ENCODE measurements at regions not wholly inside any gene's neighbourhood (a gene's known extent, or its start where the extent isn't known, plus 50 kb on each side); places are given as distances from the start of the nearest gene placed in this dataset.
"Not testable (repeated sequence)": the region's sequence is repeated elsewhere in the genome, so short reads cannot be mapped to it uniquely, and the experiment has no call there.

DNA sequence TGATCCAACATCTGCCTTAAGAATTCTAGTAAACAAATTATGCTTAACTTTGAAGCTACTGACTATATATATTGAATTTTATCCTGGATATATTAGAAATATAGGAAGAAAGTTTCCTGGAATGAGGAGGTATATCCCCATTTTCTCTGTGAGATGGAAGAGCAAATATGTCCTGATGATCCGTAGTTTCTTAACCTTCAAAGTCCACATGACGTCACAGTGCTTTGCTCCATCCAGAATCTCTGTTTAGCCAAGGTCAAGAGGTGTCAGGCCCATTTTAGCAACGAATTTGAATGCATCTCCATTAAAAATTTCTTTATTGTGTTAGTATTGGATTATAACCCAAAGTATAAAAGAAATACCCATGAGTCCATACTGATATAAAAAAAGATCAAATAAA, 162.5 kb downstream of the PRL start:
- no peaks in the 10 kb centered on the region for H3K27me3 ChIP-seq (ENCODE audit: insufficient read depth, poor library complexity, severe bottlenecking)
- no peak overlapping the region for H3K27ac ChIP-seq (replicated peaks)
- TF ChIP-seq, protein P1, sequence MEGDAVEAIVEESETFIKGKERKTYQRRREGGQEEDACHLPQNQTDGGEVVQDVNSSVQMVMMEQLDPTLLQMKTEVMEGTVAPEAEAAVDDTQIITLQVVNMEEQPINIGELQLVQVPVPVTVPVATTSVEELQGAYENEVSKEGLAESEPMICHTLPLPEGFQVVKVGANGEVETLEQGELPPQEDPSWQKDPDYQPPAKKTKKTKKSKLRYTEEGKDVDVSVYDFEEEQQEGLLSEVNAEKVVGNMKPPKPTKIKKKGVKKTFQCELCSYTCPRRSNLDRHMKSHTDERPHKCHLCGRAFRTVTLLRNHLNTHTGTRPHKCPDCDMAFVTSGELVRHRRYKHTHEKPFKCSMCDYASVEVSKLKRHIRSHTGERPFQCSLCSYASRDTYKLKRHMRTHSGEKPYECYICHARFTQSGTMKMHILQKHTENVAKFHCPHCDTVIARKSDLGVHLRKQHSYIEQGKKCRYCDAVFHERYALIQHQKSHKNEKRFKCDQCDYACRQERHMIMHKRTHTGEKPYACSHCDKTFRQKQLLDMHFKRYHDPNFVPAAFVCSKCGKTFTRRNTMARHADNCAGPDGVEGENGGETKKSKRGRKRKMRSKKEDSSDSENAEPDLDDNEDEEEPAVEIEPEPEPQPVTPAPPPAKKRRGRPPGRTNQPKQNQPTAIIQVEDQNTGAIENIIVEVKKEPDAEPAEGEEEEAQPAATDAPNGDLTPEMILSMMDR (IDR thresholded peaks at IDR 0.05; ENCODE audit: insufficient read depth, low read length): no peak
- TF ChIP-seq POLR2AphosphoS5 (IDR thresholded peaks at IDR 0.05; ENCODE audit: low read depth): no peak
- no peak for TF ChIP-seq GABPA (IDR thresholded peaks at IDR 0.05; ENCODE audit: low read depth)
- TF ChIP-seq SPI1 (IDR thresholded peaks at IDR 0.05; ENCODE audit: borderline replicate concordance, low read depth): no peak
- TF ChIP-seq, protein P2, sequence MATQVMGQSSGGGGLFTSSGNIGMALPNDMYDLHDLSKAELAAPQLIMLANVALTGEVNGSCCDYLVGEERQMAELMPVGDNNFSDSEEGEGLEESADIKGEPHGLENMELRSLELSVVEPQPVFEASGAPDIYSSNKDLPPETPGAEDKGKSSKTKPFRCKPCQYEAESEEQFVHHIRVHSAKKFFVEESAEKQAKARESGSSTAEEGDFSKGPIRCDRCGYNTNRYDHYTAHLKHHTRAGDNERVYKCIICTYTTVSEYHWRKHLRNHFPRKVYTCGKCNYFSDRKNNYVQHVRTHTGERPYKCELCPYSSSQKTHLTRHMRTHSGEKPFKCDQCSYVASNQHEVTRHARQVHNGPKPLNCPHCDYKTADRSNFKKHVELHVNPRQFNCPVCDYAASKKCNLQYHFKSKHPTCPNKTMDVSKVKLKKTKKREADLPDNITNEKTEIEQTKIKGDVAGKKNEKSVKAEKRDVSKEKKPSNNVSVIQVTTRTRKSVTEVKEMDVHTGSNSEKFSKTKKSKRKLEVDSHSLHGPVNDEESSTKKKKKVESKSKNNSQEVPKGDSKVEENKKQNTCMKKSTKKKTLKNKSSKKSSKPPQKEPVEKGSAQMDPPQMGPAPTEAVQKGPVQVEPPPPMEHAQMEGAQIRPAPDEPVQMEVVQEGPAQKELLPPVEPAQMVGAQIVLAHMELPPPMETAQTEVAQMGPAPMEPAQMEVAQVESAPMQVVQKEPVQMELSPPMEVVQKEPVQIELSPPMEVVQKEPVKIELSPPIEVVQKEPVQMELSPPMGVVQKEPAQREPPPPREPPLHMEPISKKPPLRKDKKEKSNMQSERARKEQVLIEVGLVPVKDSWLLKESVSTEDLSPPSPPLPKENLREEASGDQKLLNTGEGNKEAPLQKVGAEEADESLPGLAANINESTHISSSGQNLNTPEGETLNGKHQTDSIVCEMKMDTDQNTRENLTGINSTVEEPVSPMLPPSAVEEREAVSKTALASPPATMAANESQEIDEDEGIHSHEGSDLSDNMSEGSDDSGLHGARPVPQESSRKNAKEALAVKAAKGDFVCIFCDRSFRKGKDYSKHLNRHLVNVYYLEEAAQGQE (IDR thresholded peaks at IDR 0.05; ENCODE audit: insufficient replicate concordance, low read depth): no peak
- H3K4me3 ChIP-seq (replicated peaks; ENCODE audit: insufficient read depth, low read length): no peak overlapping the region
- no peak for DNase-seq (ENCODE audit: low read depth in 1 of 2, low spot score in 1 of 2)

DNA sequence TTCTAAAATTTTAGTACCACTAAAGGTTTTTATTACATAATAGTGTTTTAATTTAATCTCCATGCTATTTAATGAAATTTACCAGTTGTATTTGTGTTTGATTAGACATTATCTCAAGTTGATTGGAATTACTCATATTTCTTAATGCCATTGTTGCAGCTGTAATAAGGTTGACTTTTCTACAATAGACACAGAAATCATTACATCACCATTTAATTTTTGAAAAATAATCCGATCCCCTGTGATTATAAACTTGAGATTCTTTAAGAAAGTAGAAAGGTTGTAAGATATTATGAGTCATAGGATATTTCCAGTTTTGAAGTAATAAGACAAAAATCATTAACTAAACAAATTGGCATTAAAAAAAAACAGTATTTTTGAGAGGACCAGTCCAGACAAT, 161.4 kb downstream of the PRL start:
- TF ChIP-seq GABPA (IDR thresholded peaks at IDR 0.05; ENCODE audit: low read depth) (no peak), POLR2AphosphoS5 (IDR thresholded peaks at IDR 0.05; ENCODE audit: low read depth) (no peak), SPI1 (IDR thresholded peaks at IDR 0.05; ENCODE audit: borderline replicate concordance, low read depth) (no peak)
- TF ChIP-seq, protein P2 (IDR thresholded peaks at IDR 0.05; ENCODE audit: insufficient replicate concordance, low read depth): no peak
- TF ChIP-seq, protein P1 (IDR thresholded peaks at IDR 0.05; ENCODE audit: insufficient read depth, low read length): no peak
- no peak for DNase-seq (ENCODE audit: low read depth in 1 of 2, low spot score in 1 of 2)

DNA sequence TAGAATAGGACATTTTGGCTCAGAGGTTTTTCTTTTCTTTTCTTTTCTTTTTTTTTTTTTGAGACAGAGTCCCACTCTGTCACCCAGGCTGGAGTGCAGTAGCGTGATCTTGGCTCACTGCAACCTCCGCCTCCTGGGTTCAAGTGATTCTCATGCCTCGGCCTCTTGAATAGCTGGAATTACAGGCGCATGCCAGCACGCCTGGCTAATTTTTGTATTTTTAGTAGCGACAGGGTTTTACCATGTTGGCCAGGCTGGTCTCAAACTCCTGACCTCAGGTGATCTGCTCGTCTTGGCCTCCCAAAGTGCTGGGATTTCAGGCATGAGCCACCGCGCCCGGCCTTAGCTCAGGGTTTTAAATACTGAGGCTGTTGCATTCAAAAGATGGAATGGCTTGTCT, 156.1 kb downstream of the PRL start:
- not testable (repeated sequence) for H3K27me3 ChIP-seq (ENCODE audit: insufficient read depth, poor library complexity, severe bottlenecking); H3K4me3 ChIP-seq (replicated peaks; ENCODE audit: insufficient read depth, low read length); H3K27ac ChIP-seq (replicated peaks); DNase-seq (ENCODE audit: low read depth in 1 of 2, low spot score in 1 of 2)

More for the DNA sequence above, 161.4 kb downstream of the PRL start:
- no peaks in the 10 kb centered on the region for H3K27me3 ChIP-seq (ENCODE audit: insufficient read depth, poor library complexity, severe bottlenecking)
- no peak overlapping the region for H3K27ac ChIP-seq (replicated peaks)
- H3K4me3 ChIP-seq (replicated peaks; ENCODE audit: insufficient read depth, low read length): no peak overlapping the region

DNA sequence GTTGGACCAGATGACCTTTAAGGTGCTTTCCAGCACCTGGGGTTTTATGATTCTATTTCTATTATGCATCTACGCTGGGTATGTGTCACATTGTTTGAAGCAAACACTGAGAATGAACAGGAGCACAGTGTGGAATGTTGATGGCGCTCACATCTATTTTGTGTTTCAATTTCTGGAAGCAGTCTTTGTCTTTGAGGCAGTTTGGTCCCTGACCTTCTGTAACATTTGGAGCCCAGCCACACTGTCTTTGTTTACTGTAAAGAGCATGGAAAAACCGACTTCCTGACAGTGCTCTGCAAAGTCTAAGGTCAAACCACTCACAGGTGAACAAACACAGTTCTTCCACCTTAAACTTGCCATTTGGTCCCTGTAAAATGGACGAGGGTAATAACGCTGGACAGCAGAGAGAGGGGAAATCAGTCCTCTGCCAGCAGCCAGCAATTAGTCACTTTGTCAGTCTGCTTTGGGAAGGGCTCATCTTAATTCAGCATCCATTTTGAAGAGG, 155.5 kb downstream of the PRL start:
- TF ChIP-seq SPI1 (IDR thresholded peaks at IDR 0.05; ENCODE audit: borderline replicate concordance, low read depth): no peak
- no peak for TF ChIP-seq GABPA (IDR thresholded peaks at IDR 0.05; ENCODE audit: low read depth)
- TF ChIP-seq, protein P2 (IDR thresholded peaks at IDR 0.05; ENCODE audit: insufficient replicate concordance, low read depth): no peak
- TF ChIP-seq, protein P1 (IDR thresholded peaks at IDR 0.05; ENCODE audit: insufficient read depth, low read length): no peak
- TF ChIP-seq POLR2AphosphoS5 (IDR thresholded peaks at IDR 0.05; ENCODE audit: low read depth): no peak
- Histone ChIP-seq H3K27ac (replicated peaks) (no peak overlapping the region), H3K27me3 (ENCODE audit: insufficient read depth, poor library complexity, severe bottlenecking) (no peaks in the 10 kb centered on the region), H3K4me3 (replicated peaks; ENCODE audit: insufficient read depth, low read length) (no peak overlapping the region)
- DNase-seq (ENCODE audit: low read depth in 1 of 2, low spot score in 1 of 2): no peak
